Type B pancreatic cell (in vitro differentiated cells): ENCODE measurements at regions not wholly inside any gene's neighbourhood (a gene's known extent, or its start where the extent isn't known, plus 50 kb on each side); places are given as distances from the start of the nearest gene placed in this dataset.

Experiments used
- DNase-seq: peaks from one replicate; pipeline ENCODE4 v3.0.0; 2021; ENCODE audit warnings: mixed read lengths; ENCODE audit not compliant: unreplicated experiment; ENCODE audit errors: extremely low spot score
- H3K27ac Mint-ChIP-seq: 2 replicates; pipeline ENCODE4 v1.8.0; 2021; ENCODE audit warnings: mild to moderate bottlenecking, mixed read lengths
- H3K27me3 Mint-ChIP-seq: 2 replicates; pipeline ENCODE4 v1.8.0; 2021; ENCODE audit warnings: mixed read lengths
- H3K36me3 Mint-ChIP-seq: 2 replicates; pipeline ENCODE4 v1.8.0; 2021; ENCODE audit warnings: mixed read lengths
- H3K4me1 Mint-ChIP-seq: one replicate; pipeline ENCODE4 v1.8.0; 2021; ENCODE audit warnings: mixed read lengths; ENCODE audit not compliant: unreplicated experiment
- H3K4me3 Mint-ChIP-seq: 2 replicates; pipeline ENCODE4 v1.8.0; 2021; ENCODE audit warnings: mild to moderate bottlenecking, mixed read lengths
- H3K9me3 Mint-ChIP-seq: 2 replicates; pipeline ENCODE4 v1.8.0; 2021; ENCODE audit warnings: mixed read lengths
- TF ChIP-seq, protein P1 (sequence below): fragments of 200-600 bp; sonication (generic); conservative IDR thresholded peaks from 2 replicates; pipeline ENCODE4 v1.5.0; 2021; ENCODE audit warnings: antibody characterized with exemption, mild to moderate bottlenecking

DNA sequence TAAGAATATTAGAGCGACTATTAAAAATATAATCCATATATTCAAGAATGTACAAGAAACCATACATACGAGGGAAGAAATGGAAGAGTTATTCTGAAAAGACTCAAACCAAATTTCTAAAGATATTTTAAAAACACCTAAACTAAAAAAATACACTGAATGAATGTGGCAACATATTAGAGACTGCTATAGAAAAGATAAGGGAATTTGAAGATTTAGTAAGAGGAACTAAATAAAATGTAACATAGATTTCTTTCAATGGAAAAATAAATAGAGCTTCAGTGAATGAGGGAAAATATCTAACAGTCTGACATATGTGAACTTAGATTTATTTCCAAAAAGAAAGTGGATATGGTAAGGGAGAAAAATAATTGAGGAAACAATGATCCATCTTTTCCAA lies 194.9 kb upstream of the STXBP5 start:
- Mint-ChIP-seq H3K27me3 (no peaks in the 10 kb centered on the region), H3K27ac (no peak overlapping the region), H3K4me3 (no peak overlapping the region), H3K36me3 (no peaks in the 10 kb centered on the region), H3K9me3 (peaks cover 7% of the 10 kb centered on the region), H3K4me1 (no peaks in the 10 kb centered on the region)
- DNase-seq: no peak
- TF ChIP-seq, protein P1, sequence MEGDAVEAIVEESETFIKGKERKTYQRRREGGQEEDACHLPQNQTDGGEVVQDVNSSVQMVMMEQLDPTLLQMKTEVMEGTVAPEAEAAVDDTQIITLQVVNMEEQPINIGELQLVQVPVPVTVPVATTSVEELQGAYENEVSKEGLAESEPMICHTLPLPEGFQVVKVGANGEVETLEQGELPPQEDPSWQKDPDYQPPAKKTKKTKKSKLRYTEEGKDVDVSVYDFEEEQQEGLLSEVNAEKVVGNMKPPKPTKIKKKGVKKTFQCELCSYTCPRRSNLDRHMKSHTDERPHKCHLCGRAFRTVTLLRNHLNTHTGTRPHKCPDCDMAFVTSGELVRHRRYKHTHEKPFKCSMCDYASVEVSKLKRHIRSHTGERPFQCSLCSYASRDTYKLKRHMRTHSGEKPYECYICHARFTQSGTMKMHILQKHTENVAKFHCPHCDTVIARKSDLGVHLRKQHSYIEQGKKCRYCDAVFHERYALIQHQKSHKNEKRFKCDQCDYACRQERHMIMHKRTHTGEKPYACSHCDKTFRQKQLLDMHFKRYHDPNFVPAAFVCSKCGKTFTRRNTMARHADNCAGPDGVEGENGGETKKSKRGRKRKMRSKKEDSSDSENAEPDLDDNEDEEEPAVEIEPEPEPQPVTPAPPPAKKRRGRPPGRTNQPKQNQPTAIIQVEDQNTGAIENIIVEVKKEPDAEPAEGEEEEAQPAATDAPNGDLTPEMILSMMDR: no peak

DNA sequence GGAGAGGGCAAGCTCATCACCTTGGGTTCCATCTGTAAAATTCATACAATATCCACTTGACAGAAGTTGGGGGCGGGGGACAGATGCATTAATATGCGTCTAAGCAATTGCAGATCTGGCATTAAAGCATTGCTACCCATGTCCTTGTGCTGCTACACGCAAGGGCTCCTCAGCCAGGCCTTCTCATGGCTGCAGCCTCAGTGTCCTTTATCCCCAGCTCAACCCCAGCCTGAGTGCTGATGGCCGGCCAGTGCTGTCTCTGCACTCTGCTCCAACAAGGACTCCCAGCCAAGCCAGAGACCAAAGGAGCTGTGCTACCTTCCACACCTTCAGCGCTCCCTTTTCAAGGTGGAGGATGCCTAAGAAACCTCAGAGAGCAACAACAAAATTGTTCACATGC lies 188.5 kb upstream of the STXBP5 start:
- Mint-ChIP-seq H3K27ac (no peak overlapping the region), H3K27me3 (no peaks in the 10 kb centered on the region), H3K4me3 (no peak overlapping the region), H3K9me3 (no peaks in the 10 kb centered on the region), H3K36me3 (no peaks in the 10 kb centered on the region), H3K4me1 (no peaks in the 10 kb centered on the region)
- no peak for DNase-seq
- TF ChIP-seq, protein P1: no peak

DNA sequence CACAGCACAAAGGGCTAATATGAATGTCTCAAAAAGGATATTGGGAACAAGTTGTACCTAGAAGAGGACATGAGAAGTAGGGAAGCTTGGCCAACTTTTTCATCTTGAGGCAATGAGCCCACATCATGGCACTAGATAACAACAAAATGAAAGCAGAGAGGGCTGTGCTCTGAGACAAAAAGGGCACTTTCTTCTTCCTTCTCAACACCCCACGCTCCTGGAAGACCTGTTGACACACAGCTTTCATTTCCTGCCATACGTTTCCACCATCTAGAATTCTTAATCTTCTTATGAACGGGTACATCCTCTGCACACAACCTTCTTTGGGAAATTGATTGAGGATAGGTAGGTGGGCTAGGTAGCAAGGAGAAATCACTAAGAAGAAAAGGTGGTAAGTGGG lies 187.8 kb upstream of the STXBP5 start:
- no peaks in the 10 kb centered on the region for H3K36me3 Mint-ChIP-seq
- H3K9me3 Mint-ChIP-seq: no peaks in the 10 kb centered on the region
- no peak overlapping the region for H3K4me3 Mint-ChIP-seq
- DNase-seq: no peak
- no peaks in the 10 kb centered on the region for H3K27me3 Mint-ChIP-seq
- no peak overlapping the region for H3K27ac Mint-ChIP-seq
- TF ChIP-seq, protein P1: no peak
- no peaks in the 10 kb centered on the region for H3K4me1 Mint-ChIP-seq

DNA sequence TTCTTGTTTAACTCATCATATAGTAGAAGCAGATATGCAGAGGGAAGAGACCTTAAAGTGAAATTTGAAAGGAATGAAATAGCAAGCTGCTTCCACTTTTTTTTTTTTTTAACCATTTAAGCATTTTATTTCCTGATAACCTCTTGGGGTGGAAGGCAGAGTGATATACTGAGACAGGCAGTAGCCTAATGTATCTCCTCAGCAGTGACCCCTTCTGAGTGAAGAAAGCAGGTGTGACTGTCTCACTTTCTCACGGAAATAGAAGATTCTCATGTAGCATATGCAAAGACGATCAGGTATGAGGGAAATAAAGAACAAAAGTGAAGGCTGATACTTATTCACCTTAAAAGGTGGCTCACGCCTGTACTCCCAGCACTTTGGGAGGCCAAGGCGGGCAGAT lies 187.1 kb upstream of the STXBP5 start:
- H3K27me3 Mint-ChIP-seq: no peaks in the 10 kb centered on the region
- TF ChIP-seq, protein P1: no peak
- no peaks in the 10 kb centered on the region for H3K36me3 Mint-ChIP-seq
- H3K4me1 Mint-ChIP-seq: no peaks in the 10 kb centered on the region
- no peak overlapping the region for H3K4me3 Mint-ChIP-seq
- DNase-seq: no peak
- no peak overlapping the region for H3K27ac Mint-ChIP-seq
- H3K9me3 Mint-ChIP-seq: no peaks in the 10 kb centered on the region

DNA sequence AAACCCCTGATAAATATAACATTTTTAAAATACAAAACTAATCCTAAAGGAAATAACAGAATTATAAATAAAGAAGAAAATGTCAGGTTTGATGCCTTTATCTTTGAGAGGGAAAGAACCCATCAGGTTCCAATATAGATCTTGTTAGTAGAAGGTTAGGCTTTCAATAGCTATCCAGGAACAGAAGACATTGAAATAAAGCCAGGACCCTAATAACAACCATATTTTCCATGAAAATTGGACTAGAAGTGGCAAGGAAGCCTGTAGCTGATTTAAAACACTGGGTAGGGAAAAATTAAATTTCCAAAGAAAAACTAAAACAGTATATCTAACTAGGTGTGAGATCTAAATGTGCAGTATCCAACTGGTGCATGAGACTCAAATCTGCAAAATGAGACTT lies 185.2 kb upstream of the STXBP5 start:
- H3K9me3 Mint-ChIP-seq: no peaks in the 10 kb centered on the region

More for the DNA sequence above, 185.2 kb upstream of the STXBP5 start:
- Mint-ChIP-seq H3K4me1 (no peaks in the 10 kb centered on the region), H3K27me3 (no peaks in the 10 kb centered on the region), H3K4me3 (no peak overlapping the region), H3K27ac (no peak overlapping the region), H3K36me3 (no peaks in the 10 kb centered on the region)
- DNase-seq: no peak
- TF ChIP-seq, protein P1: no peak
